ENCODE measurements at regions not wholly inside any gene's neighbourhood (a gene's known extent, or its start where the extent isn't known, plus 50 kb on each side); places are given as distances from the start of the nearest gene placed in this dataset.

DNA sequence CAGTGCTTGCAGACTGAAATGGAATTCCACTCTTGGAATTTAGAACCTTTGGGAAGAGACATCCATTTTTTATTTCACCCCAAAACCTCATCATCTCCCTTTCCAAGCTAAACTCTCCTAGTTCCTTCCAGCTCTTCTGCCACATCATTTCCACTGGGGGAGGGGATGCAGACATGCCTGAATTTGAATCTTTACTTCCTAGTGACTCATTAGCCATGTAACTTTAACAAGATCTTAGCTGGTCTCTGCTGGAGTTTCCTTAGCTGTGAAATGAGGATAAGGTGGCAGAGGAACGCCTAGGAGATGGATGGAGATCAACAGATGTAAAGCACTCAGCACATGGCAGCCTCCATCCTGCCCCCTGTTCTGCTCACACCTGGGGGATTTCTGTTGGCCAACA, 266.8 kb downstream of the EN1 start:
- TF ChIP-seq, protein P1, sequence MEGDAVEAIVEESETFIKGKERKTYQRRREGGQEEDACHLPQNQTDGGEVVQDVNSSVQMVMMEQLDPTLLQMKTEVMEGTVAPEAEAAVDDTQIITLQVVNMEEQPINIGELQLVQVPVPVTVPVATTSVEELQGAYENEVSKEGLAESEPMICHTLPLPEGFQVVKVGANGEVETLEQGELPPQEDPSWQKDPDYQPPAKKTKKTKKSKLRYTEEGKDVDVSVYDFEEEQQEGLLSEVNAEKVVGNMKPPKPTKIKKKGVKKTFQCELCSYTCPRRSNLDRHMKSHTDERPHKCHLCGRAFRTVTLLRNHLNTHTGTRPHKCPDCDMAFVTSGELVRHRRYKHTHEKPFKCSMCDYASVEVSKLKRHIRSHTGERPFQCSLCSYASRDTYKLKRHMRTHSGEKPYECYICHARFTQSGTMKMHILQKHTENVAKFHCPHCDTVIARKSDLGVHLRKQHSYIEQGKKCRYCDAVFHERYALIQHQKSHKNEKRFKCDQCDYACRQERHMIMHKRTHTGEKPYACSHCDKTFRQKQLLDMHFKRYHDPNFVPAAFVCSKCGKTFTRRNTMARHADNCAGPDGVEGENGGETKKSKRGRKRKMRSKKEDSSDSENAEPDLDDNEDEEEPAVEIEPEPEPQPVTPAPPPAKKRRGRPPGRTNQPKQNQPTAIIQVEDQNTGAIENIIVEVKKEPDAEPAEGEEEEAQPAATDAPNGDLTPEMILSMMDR (IDR thresholded peaks at IDR 0.05; ENCODE audit: low read depth, low read length), result no peak
- TF ChIP-seq POLR2A (IDR thresholded peaks at IDR 0.05; ENCODE audit: extremely low read depth, insufficient read length) (no peak), MYC (IDR thresholded peaks at IDR 0.05; ENCODE audit: low read depth, low read length) (no peak)
- TF ChIP-seq, protein P2, sequence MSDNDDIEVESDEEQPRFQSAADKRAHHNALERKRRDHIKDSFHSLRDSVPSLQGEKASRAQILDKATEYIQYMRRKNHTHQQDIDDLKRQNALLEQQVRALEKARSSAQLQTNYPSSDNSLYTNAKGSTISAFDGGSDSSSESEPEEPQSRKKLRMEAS (IDR thresholded peaks at IDR 0.05; ENCODE audit: low read depth, low read length), result no peak
